ENCODE measurements at regions not wholly inside any gene's neighbourhood (a gene's known extent, or its start where the extent isn't known, plus 50 kb on each side); places are given as distances from the start of the nearest gene placed in this dataset.

- TF ChIP-seq CTCF (IDR thresholded peaks at IDR 0.05) (no peak), POLR2A (IDR thresholded peaks at IDR 0.05) (no peak), POLR2AphosphoS5 (IDR thresholded peaks at IDR 0.05) (no peak)
These were observed 575.2 kb upstream of the ZNF608 start for GRCh38 chr5:125321654-125322053.

Data from sigmoid colon (tissue), 4 donors.